Left kidney (tissue), 1 donor: ENCODE measurements at regions not wholly inside any gene's neighbourhood (a gene's known extent, or its start where the extent isn't known, plus 50 kb on each side); places are given as distances from the start of the nearest gene placed in this dataset.
"Not testable (repeated sequence)": the region's sequence is repeated elsewhere in the genome, so short reads cannot be mapped to it uniquely, and the experiment has no call there.

Experiments used
- DNase-seq: peaks from one replicate; pipeline ENCODE4 v3.0.0-alpha.2; 2013

GRCh38 chr4:26048378-26048882, 134.4 kb downstream of the SMIM20 start:
- DNase-seq = peak; percentile 48

GRCh38 chr4:26048950-26049349, 134.9 kb downstream of the SMIM20 start:
- DNase-seq = no peak

- DNase-seq = no peak
Observed at GRCh38 chr4:26049447-26049846, 135.4 kb downstream of the SMIM20 start.

- DNase-seq = no peak
Observed at GRCh38 chr4:26050212-26050643, 136.2 kb downstream of the SMIM20 start.

GRCh38 chr4:26050671-26051070, 136.7 kb downstream of the SMIM20 start:
- DNase-seq = no peak

GRCh38 chr4:26051240-26051639, 137.2 kb downstream of the SMIM20 start:
- DNase-seq = no peak

GRCh38 chr4:26052663-26053541, 138.9 kb downstream of the SMIM20 start:
- DNase-seq = no peak

- no peak for DNase-seq
Observed at GRCh38 chr4:26053761-26054160, 139.7 kb downstream of the SMIM20 start.

GRCh38 chr4:26055855-26056254, 141.8 kb downstream of the SMIM20 start:
- DNase-seq = no peak

- DNase-seq = no peak
Observed at GRCh38 chr4:26056406-26056805, 142.4 kb downstream of the SMIM20 start.

- not testable (repeated sequence) for DNase-seq
Observed at GRCh38 chr4:26057839-26058238, 143.8 kb downstream of the SMIM20 start.

GRCh38 chr4:26058537-26058936, 144.5 kb downstream of the SMIM20 start:
- no peak for DNase-seq

GRCh38 chr4:26059391-26060154, 145.6 kb downstream of the SMIM20 start:
- DNase-seq = no peak

- no peak for DNase-seq
Observed at GRCh38 chr4:26060286-26060685, 146.3 kb downstream of the SMIM20 start.

GRCh38 chr4:26061248-26061986, 147.4 kb downstream of the SMIM20 start:
- no peak for DNase-seq

GRCh38 chr4:26062215-26062614, 148.2 kb downstream of the SMIM20 start:
- no peak for DNase-seq

- not testable (repeated sequence) for DNase-seq
Observed at GRCh38 chr4:26064009-26064408, 150.0 kb downstream of the SMIM20 start.

GRCh38 chr4:26065833-26066232, 151.8 kb downstream of the SMIM20 start:
- DNase-seq = no peak

GRCh38 chr4:26067035-26067434, 153.0 kb downstream of the SMIM20 start:
- no peak for DNase-seq

GRCh38 chr4:26069218-26069617, 155.2 kb downstream of the SMIM20 start:
- DNase-seq = no peak

- DNase-seq = no peak
Observed at GRCh38 chr4:26071688-26072087, 157.7 kb downstream of the SMIM20 start.

GRCh38 chr4:26073886-26074560, 160.0 kb downstream of the SMIM20 start:
- no peak for DNase-seq
